GM12873 (cell line): ENCODE measurements at regions not wholly inside any gene's neighbourhood (a gene's known extent, or its start where the extent isn't known, plus 50 kb on each side); places are given as distances from the start of the nearest gene placed in this dataset.

Experiments used
- TF ChIP-seq, protein P1 (sequence below): IDR thresholded peaks from 2 replicates; pipeline ENCODE4 v1.5.1; 2012; ENCODE audit warnings: low read depth, mild to moderate bottlenecking, moderate library complexity, low read length, control low read depth; ENCODE audit not compliant: insufficient read depth; ENCODE audit errors: missing control alignments

DNA sequence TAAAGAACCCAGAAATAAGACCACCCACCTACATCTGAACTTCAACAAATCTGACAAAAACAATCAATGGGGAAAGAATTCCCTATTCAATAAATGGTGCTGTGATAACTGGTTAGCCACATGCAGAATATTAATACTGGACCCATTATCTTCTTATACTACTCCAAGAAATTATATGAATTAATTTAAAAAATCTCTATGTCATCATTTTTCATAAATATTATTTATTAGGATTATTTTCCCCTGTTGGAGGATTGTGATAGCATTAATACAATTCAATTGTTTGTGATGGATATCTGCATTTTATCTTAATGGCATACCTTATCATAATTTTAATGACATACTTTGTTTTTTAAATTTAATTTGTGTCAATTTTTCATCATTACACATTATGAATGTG, 682.2 kb upstream of the CTNND2 start:
- TF ChIP-seq, protein P1, sequence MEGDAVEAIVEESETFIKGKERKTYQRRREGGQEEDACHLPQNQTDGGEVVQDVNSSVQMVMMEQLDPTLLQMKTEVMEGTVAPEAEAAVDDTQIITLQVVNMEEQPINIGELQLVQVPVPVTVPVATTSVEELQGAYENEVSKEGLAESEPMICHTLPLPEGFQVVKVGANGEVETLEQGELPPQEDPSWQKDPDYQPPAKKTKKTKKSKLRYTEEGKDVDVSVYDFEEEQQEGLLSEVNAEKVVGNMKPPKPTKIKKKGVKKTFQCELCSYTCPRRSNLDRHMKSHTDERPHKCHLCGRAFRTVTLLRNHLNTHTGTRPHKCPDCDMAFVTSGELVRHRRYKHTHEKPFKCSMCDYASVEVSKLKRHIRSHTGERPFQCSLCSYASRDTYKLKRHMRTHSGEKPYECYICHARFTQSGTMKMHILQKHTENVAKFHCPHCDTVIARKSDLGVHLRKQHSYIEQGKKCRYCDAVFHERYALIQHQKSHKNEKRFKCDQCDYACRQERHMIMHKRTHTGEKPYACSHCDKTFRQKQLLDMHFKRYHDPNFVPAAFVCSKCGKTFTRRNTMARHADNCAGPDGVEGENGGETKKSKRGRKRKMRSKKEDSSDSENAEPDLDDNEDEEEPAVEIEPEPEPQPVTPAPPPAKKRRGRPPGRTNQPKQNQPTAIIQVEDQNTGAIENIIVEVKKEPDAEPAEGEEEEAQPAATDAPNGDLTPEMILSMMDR: no peak

- TF ChIP-seq, protein P1: no peak
Measured at GRCh38 chr5:12570688-12571087, 666.4 kb upstream of the CTNND2 start.

- TF ChIP-seq, protein P1: no peak
Measured at GRCh38 chr5:12566441-12566840, 662.2 kb upstream of the CTNND2 start.

DNA sequence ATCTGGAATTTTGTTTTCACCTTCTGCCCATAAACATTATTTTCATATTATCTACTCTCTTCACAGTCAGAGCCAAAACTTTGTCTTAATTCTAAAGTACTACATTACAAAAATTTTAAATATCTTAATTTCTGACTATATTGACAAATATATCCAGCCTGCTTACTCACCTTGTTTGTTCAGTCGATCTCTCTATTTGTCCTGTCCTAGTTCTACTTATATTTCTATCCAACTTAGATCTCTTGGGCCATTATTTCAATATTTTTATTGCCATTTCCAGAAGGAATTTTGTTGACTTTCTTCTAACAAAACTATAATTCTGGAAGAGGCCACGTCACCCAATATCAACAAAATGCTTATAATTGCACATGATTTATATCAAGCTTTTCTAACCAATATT, 652.8 kb upstream of the CTNND2 start:
- TF ChIP-seq, protein P1: no peak

- TF ChIP-seq, protein P1: no peak
Measured at GRCh38 chr5:12526113-12526512, 621.9 kb upstream of the CTNND2 start.

GRCh38 chr5:12522116-12522515, 617.9 kb upstream of the CTNND2 start:
- TF ChIP-seq, protein P1: no peak

DNA sequence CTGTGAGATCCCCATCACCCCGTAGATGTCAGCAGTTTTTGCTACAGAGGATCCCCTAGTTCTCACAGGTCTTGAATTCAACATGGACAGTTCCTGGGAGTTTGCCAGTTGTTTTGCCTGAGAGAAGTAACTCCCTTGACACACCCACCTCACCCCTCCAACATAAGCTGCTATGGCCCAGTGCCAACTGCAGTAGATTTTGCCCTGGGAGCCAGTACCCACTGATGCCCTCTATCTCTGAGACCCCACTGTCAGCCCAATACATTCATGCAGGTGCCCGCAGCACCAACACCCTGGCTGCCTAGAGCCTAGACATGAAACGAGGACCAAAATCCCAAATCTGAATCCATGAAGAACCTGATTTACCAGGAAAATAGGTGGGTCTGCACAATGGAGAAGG, 583.9 kb upstream of the CTNND2 start:
- TF ChIP-seq, protein P1: no peak
